Cardiac fibroblast (primary cell): ENCODE measurements at regions not wholly inside any gene's neighbourhood (a gene's known extent, or its start where the extent isn't known, plus 50 kb on each side); places are given as distances from the start of the nearest gene placed in this dataset.
A peak's percentile ranks its signal among the peaks of the same experiment; 100 is the strongest.
"Not testable (repeated sequence)": the region's sequence is repeated elsewhere in the genome, so short reads cannot be mapped to it uniquely, and the experiment has no call there.

Source experiments
- DNase-seq, 2 donors: peaks; one replicate each; pipeline versions ENCODE4 v3.0.0 to v3.0.0-alpha.2; 2010; ENCODE audit warnings: low read depth in 2 of 2
- H3K4me3 ChIP-seq, 2 donors: replicated peaks in 1 of 2; 1 replicate in 1 of 2; 2 replicates in 1 of 2; pipeline ENCODE4 v1.5.1; 2011; ENCODE audit warnings: low read depth in 2 of 2, low read length in 2 of 2, mild to moderate bottlenecking in 2 of 2, moderate library complexity in 1 of 2
- CTCF ChIP-seq: IDR thresholded peaks from one replicate; pipeline ENCODE4 v1.5.1; 2011; ENCODE audit warnings: low read depth, mild to moderate bottlenecking, low read length, inconsistent platforms

GRCh38 chr7:6930081-6930635, 104.1 kb upstream of the CCZ1B start:
- DNase-seq, H3K4me3 ChIP-seq: not testable (repeated sequence)

DNA sequence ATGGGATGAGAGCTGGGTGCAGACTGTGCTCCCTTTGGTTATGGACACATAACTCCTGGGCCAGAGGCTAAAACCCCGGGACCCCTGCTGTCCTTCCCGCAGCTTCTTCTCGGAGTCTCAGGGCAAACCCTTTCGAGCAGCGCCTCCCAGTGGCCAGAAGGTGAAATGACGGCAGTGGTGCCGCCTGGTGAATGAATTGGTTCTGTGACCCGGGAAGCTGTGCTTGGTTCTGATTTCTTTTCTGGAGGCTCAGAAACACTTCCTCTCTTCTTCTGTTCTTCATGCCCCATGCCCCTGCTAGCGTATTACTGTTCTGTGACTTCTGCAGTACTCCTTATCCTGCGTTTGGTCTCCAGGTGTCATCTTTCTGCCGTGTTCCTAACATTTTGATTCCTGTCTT, 104.7 kb upstream of the CCZ1B start:
- H3K4me3 ChIP-seq, DNase-seq: not testable (repeated sequence)
- peak; percentile 31 for TF ChIP-seq CTCF

DNA sequence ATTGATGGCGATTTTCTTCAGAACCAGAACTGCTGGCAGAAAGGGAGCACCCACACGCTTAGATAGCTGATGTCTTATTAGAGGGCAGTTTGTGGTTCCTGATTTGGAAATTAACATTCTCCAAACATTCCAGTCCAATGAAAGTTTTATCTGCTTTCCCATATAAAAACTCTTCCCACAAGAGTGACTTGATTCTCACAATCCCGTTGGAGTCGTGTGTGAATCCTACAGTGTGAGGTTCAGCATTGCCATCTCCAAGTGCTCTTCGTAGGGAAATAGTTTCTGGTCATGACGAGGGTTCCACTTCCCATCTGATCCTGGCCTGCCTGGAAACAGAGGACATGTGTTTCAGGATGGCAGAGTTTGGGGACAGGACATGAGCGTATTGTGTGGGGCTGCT, 105.4 kb upstream of the CCZ1B start:
- not testable (repeated sequence) for DNase-seq, H3K4me3 ChIP-seq

- DNase-seq, H3K4me3 ChIP-seq: not testable (repeated sequence)
These were observed 108.0 kb upstream of the CCZ1B start for GRCh38 chr7:6933954-6934632.

GRCh38 chr7:6934981-6935380, 108.9 kb upstream of the CCZ1B start:
- DNase-seq, result no peak
- H3K4me3 ChIP-seq, result no peak overlapping the region
- TF ChIP-seq CTCF, result no peak

DNA sequence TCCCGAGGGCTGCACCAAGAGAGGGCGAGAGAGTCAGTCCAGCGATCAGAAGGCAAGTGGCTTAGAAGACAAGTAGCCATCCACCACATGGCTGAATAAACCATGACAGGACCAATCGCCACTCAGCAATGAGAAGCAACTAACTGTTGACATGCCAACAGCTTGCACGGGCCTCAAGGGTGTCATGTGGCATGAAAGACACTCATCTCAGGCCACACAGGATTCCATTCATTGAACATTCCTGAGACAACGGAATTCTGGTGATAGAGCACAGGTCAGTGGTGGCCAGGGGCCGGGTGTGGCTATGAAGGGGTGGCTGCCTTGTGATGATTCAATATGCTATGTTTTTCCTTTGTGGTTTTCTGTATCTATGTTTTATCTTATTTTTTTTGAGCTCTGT, 110.6 kb upstream of the CCZ1B start:
- DNase-seq, result peak in 1 of 2 donors; percentile 9
- not testable (repeated sequence) for H3K4me3 ChIP-seq

DNA sequence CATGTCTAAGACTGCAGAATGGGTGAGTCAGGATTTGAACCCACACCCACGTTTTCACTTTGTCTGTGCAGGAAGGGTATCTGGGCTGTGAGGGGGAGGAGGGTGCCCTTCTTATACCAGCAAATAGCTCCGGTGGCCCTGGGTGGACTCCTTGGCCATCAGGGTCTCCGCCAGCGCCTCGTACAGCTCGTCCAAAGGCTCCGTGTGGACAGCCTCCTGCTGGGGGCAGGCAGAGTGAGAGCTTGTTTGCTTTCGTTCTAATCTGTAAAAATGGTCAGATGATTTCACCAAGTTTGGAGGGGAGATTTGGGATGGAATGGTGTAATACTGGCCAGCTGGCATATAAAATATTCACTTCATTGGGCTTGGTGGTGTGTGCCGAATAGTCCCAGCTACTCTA, 111.7 kb upstream of the CCZ1B start:
- not testable (repeated sequence) for H3K4me3 ChIP-seq

GRCh38 chr7:6938284-6938683, 112.2 kb upstream of the CCZ1B start:
- not testable (repeated sequence) for H3K4me3 ChIP-seq
- peak; percentile 10 to 18 for DNase-seq

More for the DNA sequence above, 111.7 kb upstream of the CCZ1B start:
- peak in 1 of 2 donors; percentile 7 for DNase-seq

DNA sequence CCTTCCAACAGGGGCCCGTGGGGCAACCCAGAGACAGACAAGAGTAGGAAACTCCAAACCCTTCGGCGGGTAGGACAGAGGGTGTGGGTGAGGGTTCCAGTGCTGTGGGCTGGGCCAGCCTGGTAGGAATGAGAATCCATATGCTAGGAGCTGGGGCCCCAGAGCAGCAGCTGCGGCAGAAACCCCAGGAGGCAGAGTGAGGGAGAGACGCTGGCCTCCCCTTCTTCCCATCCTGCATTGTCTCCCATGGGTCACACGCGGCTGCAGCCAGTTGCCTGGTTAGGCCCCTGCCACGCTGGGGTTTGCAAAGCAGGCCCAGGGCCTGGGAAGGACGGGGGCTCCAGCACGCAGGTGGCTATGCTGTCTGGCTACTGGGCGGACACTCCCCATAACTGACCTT, 113.1 kb upstream of the CCZ1B start:
- H3K4me3 ChIP-seq, DNase-seq: not testable (repeated sequence)

More at GRCh38 chr7:6938284-6938683, 112.2 kb upstream of the CCZ1B start:
- peak; percentile 34 for TF ChIP-seq CTCF

DNA sequence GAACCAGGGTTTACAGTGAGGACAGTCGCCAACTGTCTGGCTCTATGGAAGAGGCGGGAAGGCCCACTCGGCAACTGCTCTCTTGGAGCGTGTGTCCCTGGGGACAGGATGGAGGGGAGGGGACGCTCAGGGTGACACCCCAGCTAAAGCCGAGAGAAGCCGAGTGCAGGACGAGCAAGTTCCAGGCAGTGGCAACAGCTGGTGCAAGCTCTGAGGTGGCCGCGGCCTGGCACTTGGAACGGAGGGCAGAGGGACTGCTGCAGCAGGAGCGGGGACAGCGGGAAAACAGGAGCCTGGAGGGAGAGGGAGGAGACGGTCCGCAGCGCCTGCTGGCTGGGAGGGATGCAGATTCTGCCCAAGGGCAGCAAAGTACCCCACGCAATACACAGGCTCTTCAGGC, 113.8 kb upstream of the CCZ1B start:
- DNase-seq, H3K4me3 ChIP-seq: not testable (repeated sequence)

DNA sequence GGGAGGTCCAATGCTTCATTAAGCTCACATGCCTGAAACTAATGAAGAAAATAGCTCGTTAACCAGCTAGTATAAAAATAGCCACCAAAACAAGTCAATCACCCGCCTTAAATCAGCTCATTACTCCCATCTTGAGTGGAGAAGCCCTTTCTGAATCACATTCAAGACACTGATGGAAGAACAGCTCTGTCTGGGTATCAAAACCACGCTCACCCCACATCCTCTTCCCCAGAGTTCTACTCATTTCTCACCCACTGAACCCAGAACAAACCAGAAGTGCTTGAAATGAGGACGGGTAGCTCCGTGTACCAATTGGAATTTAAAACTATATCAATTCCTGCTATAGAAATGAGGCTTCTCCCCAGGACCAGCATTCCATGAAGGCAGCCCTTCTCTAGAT, 120.8 kb upstream of the CCZ1B start:
- DNase-seq, H3K4me3 ChIP-seq: not testable (repeated sequence)

DNA sequence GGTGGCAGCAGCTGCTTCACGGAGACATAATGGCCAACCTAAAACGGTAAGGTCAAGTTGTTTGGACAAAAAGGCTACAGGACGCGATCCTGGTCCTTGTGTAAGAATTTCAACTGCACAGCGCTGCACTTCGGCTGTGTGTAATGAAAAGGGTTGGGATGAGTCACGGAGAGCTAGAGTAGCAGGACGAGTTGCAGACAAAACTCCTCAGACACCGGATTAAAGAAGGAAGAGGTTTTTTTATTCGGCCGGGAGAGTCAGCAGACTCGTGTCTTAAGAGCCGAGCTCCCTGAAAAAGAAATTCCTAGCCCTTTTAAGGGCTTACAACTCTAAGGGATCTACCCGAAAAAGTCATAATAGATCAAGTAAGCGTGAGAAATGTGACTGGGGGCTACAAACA, 124.2 kb upstream of the CCZ1B start:
- peak; percentile 15 to 43 for DNase-seq
- not testable (repeated sequence) for H3K4me3 ChIP-seq

DNA sequence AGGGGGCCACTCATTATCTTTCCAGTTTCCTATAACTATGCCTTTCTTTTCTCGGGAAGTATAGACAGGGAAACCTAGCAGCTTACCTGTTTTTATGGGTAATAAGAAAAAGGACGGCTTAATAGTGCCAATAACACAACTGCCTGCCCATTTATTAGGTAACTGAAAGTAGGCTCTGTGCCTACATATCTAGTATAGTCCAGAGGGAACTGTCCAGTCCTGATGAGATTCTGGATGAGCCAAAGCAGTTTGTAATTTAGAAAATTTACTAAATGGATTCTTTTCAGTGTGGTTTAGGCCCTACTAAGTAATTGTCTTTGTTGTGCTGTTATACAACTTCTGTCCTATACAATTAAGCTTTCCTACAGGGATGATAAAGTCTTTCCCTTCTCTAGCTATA, 125.5 kb upstream of the CCZ1B start:
- H3K4me3 ChIP-seq, DNase-seq: not testable (repeated sequence)
